Neural crest cell (in vitro differentiated cells): ENCODE measurements at regions not wholly inside any gene's neighbourhood (a gene's known extent, or its start where the extent isn't known, plus 50 kb on each side); places are given as distances from the start of the nearest gene placed in this dataset.
A peak's percentile ranks its signal among the peaks of the same experiment; 100 is the strongest.
"Not testable (repeated sequence)": the region's sequence is repeated elsewhere in the genome, so short reads cannot be mapped to it uniquely, and the experiment has no call there.

Source experiments
- DNase-seq: peaks from one replicate; pipeline ENCODE4 v3.0.0; 2021; ENCODE audit warnings: low read depth, mixed read lengths, low spot score
- H3K27ac Mint-ChIP-seq: one replicate; pipeline ENCODE4 v1.8.0; 2021; ENCODE audit warnings: mild to moderate bottlenecking, mixed read lengths; ENCODE audit not compliant: unreplicated experiment
- H3K27me3 Mint-ChIP-seq: 2 replicates; pipeline ENCODE4 v1.8.0; 2021; ENCODE audit warnings: low read depth, mild to moderate bottlenecking, mixed read lengths
- H3K36me3 Mint-ChIP-seq: 2 replicates; pipeline ENCODE4 v1.8.0; 2021; ENCODE audit warnings: low read depth, mild to moderate bottlenecking, mixed read lengths
- H3K4me1 Mint-ChIP-seq: 2 replicates; pipeline ENCODE4 v1.8.0; 2021; ENCODE audit warnings: mixed read lengths
- H3K4me3 Mint-ChIP-seq: one replicate; pipeline ENCODE4 v1.8.0; 2021; ENCODE audit warnings: mild to moderate bottlenecking, mixed read lengths
- H3K9me3 Mint-ChIP-seq: 2 replicates; pipeline ENCODE4 v1.8.0; 2021; ENCODE audit warnings: mixed read lengths
- CTCF ChIP-seq: fragments of 200-600 bp; sonication (generic); conservative IDR thresholded peaks from 2 replicates; pipeline ENCODE4 v1.5.0; 2021; ENCODE audit warnings: antibody characterized with exemption, mild to moderate bottlenecking

GRCh38 chr17:15802917-15803316 is 70.8 kb downstream of the TBC1D26 start:
- H3K4me3 Mint-ChIP-seq, H3K36me3 Mint-ChIP-seq, H3K27me3 Mint-ChIP-seq, DNase-seq, H3K9me3 Mint-ChIP-seq, H3K27ac Mint-ChIP-seq: not testable (repeated sequence)
- H3K4me1 Mint-ChIP-seq: peaks cover 10% of the 10 kb centered on the region

- H3K9me3 Mint-ChIP-seq, DNase-seq, H3K36me3 Mint-ChIP-seq, H3K27me3 Mint-ChIP-seq, H3K4me3 Mint-ChIP-seq, H3K27ac Mint-ChIP-seq: not testable (repeated sequence)
- H3K4me1 Mint-ChIP-seq: peaks cover 10% of the 10 kb centered on the region
These were observed 74.7 kb downstream of the TBC1D26 start for GRCh38 chr17:15806825-15807224.

- H3K9me3 Mint-ChIP-seq, H3K27ac Mint-ChIP-seq, DNase-seq, H3K4me3 Mint-ChIP-seq, H3K27me3 Mint-ChIP-seq, H3K36me3 Mint-ChIP-seq, H3K4me1 Mint-ChIP-seq: not testable (repeated sequence)
These were observed 81.3 kb downstream of the TBC1D26 start for GRCh38 chr17:15813388-15813787.

GRCh38 chr17:15814003-15814402 is 81.9 kb downstream of the TBC1D26 start:
- H3K27ac Mint-ChIP-seq, H3K36me3 Mint-ChIP-seq, H3K4me3 Mint-ChIP-seq, H3K27me3 Mint-ChIP-seq, DNase-seq, H3K4me1 Mint-ChIP-seq, H3K9me3 Mint-ChIP-seq: not testable (repeated sequence)

- H3K27me3 Mint-ChIP-seq, H3K4me1 Mint-ChIP-seq, DNase-seq, H3K27ac Mint-ChIP-seq, H3K4me3 Mint-ChIP-seq, H3K36me3 Mint-ChIP-seq, H3K9me3 Mint-ChIP-seq: not testable (repeated sequence)
These were observed 85.8 kb downstream of the TBC1D26 start for GRCh38 chr17:15817861-15818260.

GRCh38 chr17:15822280-15822679 is 90.2 kb downstream of the TBC1D26 start:
- not testable (repeated sequence) for H3K4me1 Mint-ChIP-seq, DNase-seq, H3K27ac Mint-ChIP-seq, H3K9me3 Mint-ChIP-seq, H3K27me3 Mint-ChIP-seq, H3K36me3 Mint-ChIP-seq, H3K4me3 Mint-ChIP-seq

- peak; percentile 86 for TF ChIP-seq CTCF
- not testable (repeated sequence) for H3K9me3 Mint-ChIP-seq, H3K36me3 Mint-ChIP-seq, H3K4me1 Mint-ChIP-seq, H3K27me3 Mint-ChIP-seq, H3K27ac Mint-ChIP-seq, H3K4me3 Mint-ChIP-seq
- DNase-seq: peak; percentile 85
These were observed 96.7 kb downstream of the TBC1D26 start for GRCh38 chr17:15828727-15829314.

GRCh38 chr17:15830221-15830620 is 98.1 kb downstream of the TBC1D26 start:
- H3K4me3 Mint-ChIP-seq, H3K4me1 Mint-ChIP-seq, H3K9me3 Mint-ChIP-seq, H3K36me3 Mint-ChIP-seq, H3K27me3 Mint-ChIP-seq, H3K27ac Mint-ChIP-seq, DNase-seq: not testable (repeated sequence)

- H3K9me3 Mint-ChIP-seq, H3K4me3 Mint-ChIP-seq: not testable (repeated sequence)
These were observed 99.1 kb downstream of the TBC1D26 start for GRCh38 chr17:15831182-15831581.

GRCh38 chr17:15832921-15833480 is 100.9 kb downstream of the TBC1D26 start:
- H3K4me1 Mint-ChIP-seq: peaks cover 11% of the 10 kb centered on the region
- not testable (repeated sequence) for H3K27ac Mint-ChIP-seq, H3K4me3 Mint-ChIP-seq, H3K36me3 Mint-ChIP-seq, DNase-seq, H3K9me3 Mint-ChIP-seq, H3K27me3 Mint-ChIP-seq

More at GRCh38 chr17:15831182-15831581, 99.1 kb downstream of the TBC1D26 start:
- DNase-seq, H3K27me3 Mint-ChIP-seq, H3K36me3 Mint-ChIP-seq, H3K27ac Mint-ChIP-seq: not testable (repeated sequence)
- H3K4me1 Mint-ChIP-seq: peaks cover 11% of the 10 kb centered on the region

GRCh38 chr17:15833890-15834289 is 101.8 kb downstream of the TBC1D26 start:
- H3K4me3 Mint-ChIP-seq: not testable (repeated sequence)

GRCh38 chr17:15835481-15835880 is 103.4 kb downstream of the TBC1D26 start:
- H3K4me1 Mint-ChIP-seq, H3K4me3 Mint-ChIP-seq, H3K36me3 Mint-ChIP-seq, H3K9me3 Mint-ChIP-seq, H3K27ac Mint-ChIP-seq, DNase-seq, H3K27me3 Mint-ChIP-seq: not testable (repeated sequence)

More at GRCh38 chr17:15833890-15834289, 101.8 kb downstream of the TBC1D26 start:
- H3K9me3 Mint-ChIP-seq, H3K36me3 Mint-ChIP-seq, H3K4me1 Mint-ChIP-seq, H3K27ac Mint-ChIP-seq, DNase-seq, H3K27me3 Mint-ChIP-seq: not testable (repeated sequence)

- not testable (repeated sequence) for H3K27ac Mint-ChIP-seq
These were observed 104.3 kb downstream of the TBC1D26 start for GRCh38 chr17:15836249-15836982.

More at GRCh38 chr17:15836249-15836982, 104.3 kb downstream of the TBC1D26 start:
- not testable (repeated sequence) for H3K4me3 Mint-ChIP-seq, H3K36me3 Mint-ChIP-seq, H3K27me3 Mint-ChIP-seq, DNase-seq, H3K9me3 Mint-ChIP-seq, H3K4me1 Mint-ChIP-seq
